Neural crest cell (in vitro differentiated cells): ENCODE measurements at regions not wholly inside any gene's neighbourhood (a gene's known extent, or its start where the extent isn't known, plus 50 kb on each side); places are given as distances from the start of the nearest gene placed in this dataset.

Source experiments
- DNase-seq: peaks from one replicate; pipeline ENCODE4 v3.0.0; 2021; ENCODE audit warnings: low read depth, mixed read lengths, low spot score
- H3K27ac Mint-ChIP-seq: one replicate; pipeline ENCODE4 v1.8.0; 2021; ENCODE audit warnings: mild to moderate bottlenecking, mixed read lengths; ENCODE audit not compliant: unreplicated experiment
- H3K27me3 Mint-ChIP-seq: 2 replicates; pipeline ENCODE4 v1.8.0; 2021; ENCODE audit warnings: low read depth, mild to moderate bottlenecking, mixed read lengths
- H3K36me3 Mint-ChIP-seq: 2 replicates; pipeline ENCODE4 v1.8.0; 2021; ENCODE audit warnings: low read depth, mild to moderate bottlenecking, mixed read lengths
- H3K4me1 Mint-ChIP-seq: 2 replicates; pipeline ENCODE4 v1.8.0; 2021; ENCODE audit warnings: mixed read lengths
- H3K4me3 Mint-ChIP-seq: one replicate; pipeline ENCODE4 v1.8.0; 2021; ENCODE audit warnings: mild to moderate bottlenecking, mixed read lengths
- H3K9me3 Mint-ChIP-seq: 2 replicates; pipeline ENCODE4 v1.8.0; 2021; ENCODE audit warnings: mixed read lengths
- CTCF ChIP-seq: fragments of 200-600 bp; sonication (generic); conservative IDR thresholded peaks from 2 replicates; pipeline ENCODE4 v1.5.0; 2021; ENCODE audit warnings: antibody characterized with exemption, mild to moderate bottlenecking

GRCh38 chr4:73001885-73002284 is 67.6 kb downstream of the COX18 start:
- Mint-ChIP-seq H3K27me3 (peaks cover 7% of the 10 kb centered on the region), H3K36me3 (no peaks in the 10 kb centered on the region), H3K9me3 (no peaks in the 10 kb centered on the region), H3K27ac (no peak overlapping the region), H3K4me3 (no peak overlapping the region), H3K4me1 (no peaks in the 10 kb centered on the region)
- TF ChIP-seq CTCF = no peak
- no peak for DNase-seq

GRCh38 chr4:72997409-72997808 is 72.1 kb downstream of the COX18 start:
- DNase-seq = no peak
- H3K4me1 Mint-ChIP-seq = no peaks in the 10 kb centered on the region
- H3K27ac Mint-ChIP-seq = no peak overlapping the region
- no peaks in the 10 kb centered on the region for H3K36me3 Mint-ChIP-seq
- no peak overlapping the region for H3K4me3 Mint-ChIP-seq
- H3K9me3 Mint-ChIP-seq = no peaks in the 10 kb centered on the region
- no peaks in the 10 kb centered on the region for H3K27me3 Mint-ChIP-seq
- no peak for TF ChIP-seq CTCF

GRCh38 chr4:72994670-72995069 is 74.8 kb downstream of the COX18 start:
- no peak for DNase-seq
- Mint-ChIP-seq H3K4me3 (no peak overlapping the region), H3K4me1 (no peaks in the 10 kb centered on the region), H3K9me3 (no peaks in the 10 kb centered on the region), H3K27ac (no peak overlapping the region), H3K27me3 (no peaks in the 10 kb centered on the region), H3K36me3 (no peaks in the 10 kb centered on the region)
- no peak for TF ChIP-seq CTCF

GRCh38 chr4:72993876-72994275 is 75.6 kb downstream of the COX18 start:
- Mint-ChIP-seq H3K4me1 (no peaks in the 10 kb centered on the region), H3K27ac (no peak overlapping the region), H3K9me3 (no peaks in the 10 kb centered on the region), H3K36me3 (no peaks in the 10 kb centered on the region), H3K27me3 (no peaks in the 10 kb centered on the region), H3K4me3 (no peak overlapping the region)
- DNase-seq = no peak
- TF ChIP-seq CTCF = no peak

GRCh38 chr4:72991873-72992272 is 77.6 kb downstream of the COX18 start:
- Mint-ChIP-seq H3K27ac (no peak overlapping the region), H3K27me3 (no peaks in the 10 kb centered on the region), H3K4me1 (no peaks in the 10 kb centered on the region)

More at GRCh38 chr4:72991873-72992272, 77.6 kb downstream of the COX18 start:
- DNase-seq = no peak
- no peak for TF ChIP-seq CTCF
- no peaks in the 10 kb centered on the region for H3K9me3 Mint-ChIP-seq
- H3K4me3 Mint-ChIP-seq = no peak overlapping the region
- H3K36me3 Mint-ChIP-seq = no peaks in the 10 kb centered on the region
